Suprapubic skin (tissue), 4 donors: ENCODE measurements at regions not wholly inside any gene's neighbourhood (a gene's known extent, or its start where the extent isn't known, plus 50 kb on each side); places are given as distances from the start of the nearest gene placed in this dataset.

ENCODE experiments used
- EP300 ChIP-seq: sonication (generic); formaldehyde crosslinking; IDR thresholded peaks from one replicate; pipeline ENCODE4 v1.6.1; 2017; ENCODE audit warnings: antibody characterized with exemption
- POLR2A ChIP-seq, 2 donors: fragments of 450-650 bp; IDR thresholded peaks; one replicate each; pipeline ENCODE4 v1.6.1; 2017; ENCODE audit warnings: antibody characterized with exemption in 2 of 2, mild to moderate bottlenecking in 2 of 2, moderate library complexity in 2 of 2
- POLR2AphosphoS5 ChIP-seq, 3 donors: sonication (generic); formaldehyde crosslinking; IDR thresholded peaks; one replicate each; pipeline ENCODE4 v1.6.1; 2017; ENCODE audit warnings: antibody characterized with exemption in 3 of 3
- TF ChIP-seq, protein P1 (sequence below), 2 donors: fragments of 200-600 bp in 1 of 2; fragments of 450-650 bp in 1 of 2; sonication (generic) in 1 of 2; IDR thresholded peaks; one replicate each; pipeline ENCODE4 v1.5.1; 2016 to 2019; ENCODE audit warnings: antibody characterized with exemption in 2 of 2, mild to moderate bottlenecking in 1 of 2, moderate library complexity in 1 of 2

DNA sequence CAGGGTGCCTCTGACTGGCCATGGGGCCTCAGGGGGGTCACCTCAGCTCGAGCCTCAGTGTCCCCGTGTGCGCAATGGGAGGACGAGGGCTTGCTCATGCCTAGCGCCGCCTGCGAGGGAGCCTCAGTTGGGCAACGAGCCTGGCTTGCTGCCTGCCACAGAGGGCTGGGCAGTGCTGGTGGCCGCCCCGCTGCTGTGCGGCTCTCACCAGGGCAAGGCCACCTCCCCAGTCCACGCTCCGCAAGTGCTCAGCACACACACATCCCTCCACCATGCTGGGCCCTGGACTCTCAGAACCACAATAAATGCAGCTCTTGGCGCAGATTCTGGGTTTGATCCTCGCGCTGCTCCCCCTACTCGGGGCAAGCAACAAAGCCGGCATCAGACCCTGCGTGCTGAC lies 76.2 kb downstream of the ENGASE start:
- TF ChIP-seq, protein P1, sequence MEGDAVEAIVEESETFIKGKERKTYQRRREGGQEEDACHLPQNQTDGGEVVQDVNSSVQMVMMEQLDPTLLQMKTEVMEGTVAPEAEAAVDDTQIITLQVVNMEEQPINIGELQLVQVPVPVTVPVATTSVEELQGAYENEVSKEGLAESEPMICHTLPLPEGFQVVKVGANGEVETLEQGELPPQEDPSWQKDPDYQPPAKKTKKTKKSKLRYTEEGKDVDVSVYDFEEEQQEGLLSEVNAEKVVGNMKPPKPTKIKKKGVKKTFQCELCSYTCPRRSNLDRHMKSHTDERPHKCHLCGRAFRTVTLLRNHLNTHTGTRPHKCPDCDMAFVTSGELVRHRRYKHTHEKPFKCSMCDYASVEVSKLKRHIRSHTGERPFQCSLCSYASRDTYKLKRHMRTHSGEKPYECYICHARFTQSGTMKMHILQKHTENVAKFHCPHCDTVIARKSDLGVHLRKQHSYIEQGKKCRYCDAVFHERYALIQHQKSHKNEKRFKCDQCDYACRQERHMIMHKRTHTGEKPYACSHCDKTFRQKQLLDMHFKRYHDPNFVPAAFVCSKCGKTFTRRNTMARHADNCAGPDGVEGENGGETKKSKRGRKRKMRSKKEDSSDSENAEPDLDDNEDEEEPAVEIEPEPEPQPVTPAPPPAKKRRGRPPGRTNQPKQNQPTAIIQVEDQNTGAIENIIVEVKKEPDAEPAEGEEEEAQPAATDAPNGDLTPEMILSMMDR (IDR thresholded peaks at IDR 0.05), result no peak
- TF ChIP-seq POLR2A (IDR thresholded peaks at IDR 0.05) (no peak), EP300 (no peak), POLR2AphosphoS5 (IDR thresholded peaks at IDR 0.05) (no peak)
